ENCODE measurements at regions not wholly inside any gene's neighbourhood (a gene's known extent, or its start where the extent isn't known, plus 50 kb on each side); places are given as distances from the start of the nearest gene placed in this dataset.

DNA sequence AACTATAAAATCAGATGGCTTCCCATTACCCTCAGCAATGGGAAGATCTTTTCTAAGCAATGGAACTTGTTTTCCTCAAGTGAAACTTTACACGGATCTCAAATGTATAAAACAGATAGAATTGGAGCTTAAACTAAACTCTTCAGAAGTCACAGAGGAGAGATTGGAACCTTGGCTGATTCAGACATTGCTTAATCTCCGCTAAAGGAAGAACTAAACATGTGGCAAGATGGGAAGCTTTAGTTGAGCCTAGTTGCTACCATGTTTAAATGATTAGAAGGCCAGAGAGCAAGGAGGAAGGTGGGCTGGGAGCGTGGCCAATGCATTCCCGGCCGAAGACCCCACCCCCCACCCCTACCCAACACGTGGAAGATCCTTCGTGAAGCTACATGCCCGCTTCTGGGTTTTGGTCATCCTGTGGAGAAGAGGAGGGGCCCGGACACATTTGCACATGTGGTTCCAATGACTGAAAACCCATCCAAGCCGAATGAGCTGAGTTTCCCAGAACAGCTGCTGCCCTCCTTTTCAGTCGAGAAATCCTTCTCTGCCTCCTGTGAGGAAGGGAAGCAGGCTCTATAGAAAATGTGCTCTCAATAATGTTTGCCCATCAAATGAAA lies 164.3 kb downstream of the MIS18A start:
- H3K4me3 ChIP-seq (ENCODE audit: low read length) = no peak overlapping the region
- DNase-seq (ENCODE audit: low read depth) = no peak
- TF ChIP-seq, protein P1, sequence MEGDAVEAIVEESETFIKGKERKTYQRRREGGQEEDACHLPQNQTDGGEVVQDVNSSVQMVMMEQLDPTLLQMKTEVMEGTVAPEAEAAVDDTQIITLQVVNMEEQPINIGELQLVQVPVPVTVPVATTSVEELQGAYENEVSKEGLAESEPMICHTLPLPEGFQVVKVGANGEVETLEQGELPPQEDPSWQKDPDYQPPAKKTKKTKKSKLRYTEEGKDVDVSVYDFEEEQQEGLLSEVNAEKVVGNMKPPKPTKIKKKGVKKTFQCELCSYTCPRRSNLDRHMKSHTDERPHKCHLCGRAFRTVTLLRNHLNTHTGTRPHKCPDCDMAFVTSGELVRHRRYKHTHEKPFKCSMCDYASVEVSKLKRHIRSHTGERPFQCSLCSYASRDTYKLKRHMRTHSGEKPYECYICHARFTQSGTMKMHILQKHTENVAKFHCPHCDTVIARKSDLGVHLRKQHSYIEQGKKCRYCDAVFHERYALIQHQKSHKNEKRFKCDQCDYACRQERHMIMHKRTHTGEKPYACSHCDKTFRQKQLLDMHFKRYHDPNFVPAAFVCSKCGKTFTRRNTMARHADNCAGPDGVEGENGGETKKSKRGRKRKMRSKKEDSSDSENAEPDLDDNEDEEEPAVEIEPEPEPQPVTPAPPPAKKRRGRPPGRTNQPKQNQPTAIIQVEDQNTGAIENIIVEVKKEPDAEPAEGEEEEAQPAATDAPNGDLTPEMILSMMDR (IDR thresholded peaks at IDR 0.05; ENCODE audit: insufficient read depth, low read depth, low read length, missing control alignments) = no peak

DNA sequence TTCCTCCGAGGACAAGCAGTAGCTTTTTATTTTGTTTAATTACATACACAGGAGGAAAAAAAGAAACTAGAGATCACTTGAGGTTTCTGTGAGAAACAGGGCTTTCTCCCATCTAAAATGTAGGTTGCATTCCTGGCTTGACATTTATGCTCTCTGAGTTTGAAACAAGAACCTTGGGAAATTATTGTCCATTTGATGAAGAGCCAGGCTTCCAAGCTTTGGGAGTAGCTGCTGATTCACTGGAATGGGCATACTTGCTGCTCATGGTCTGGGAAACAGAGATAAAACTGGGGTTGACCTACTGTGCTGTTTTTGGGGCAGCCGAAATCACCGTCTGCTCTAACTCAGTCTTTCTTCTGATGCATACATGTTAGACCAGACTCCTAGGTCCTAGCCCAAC lies 165.4 kb downstream of the MIS18A start:
- no peak for DNase-seq (ENCODE audit: low read depth)
- TF ChIP-seq, protein P1 (IDR thresholded peaks at IDR 0.05; ENCODE audit: insufficient read depth, low read depth, low read length, missing control alignments) = no peak
- H3K4me3 ChIP-seq (ENCODE audit: low read length) = no peak overlapping the region

DNA sequence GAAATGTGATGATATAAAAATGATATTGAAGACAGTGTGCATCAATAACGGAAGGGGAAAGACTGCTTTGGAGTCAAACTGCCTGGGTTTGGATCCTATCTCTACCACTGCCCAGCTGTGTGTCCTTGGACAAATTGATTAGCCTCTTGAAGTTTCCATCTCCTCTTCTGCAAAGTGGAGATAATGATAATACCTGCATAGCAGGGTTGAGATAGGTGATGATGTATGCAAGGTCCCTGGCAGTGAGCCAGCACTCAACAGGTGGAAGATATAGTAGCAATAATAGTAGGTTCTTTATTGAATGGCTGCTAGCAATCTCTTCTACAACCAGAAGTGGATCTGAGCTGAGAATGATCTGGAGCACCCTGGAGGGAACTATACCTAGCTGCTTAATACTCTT lies 166.7 kb downstream of the MIS18A start:
- no peak for DNase-seq (ENCODE audit: low read depth)
- H3K4me3 ChIP-seq (ENCODE audit: low read length) = no peak overlapping the region
- TF ChIP-seq, protein P1 (IDR thresholded peaks at IDR 0.05; ENCODE audit: insufficient read depth, low read depth, low read length, missing control alignments) = no peak

DNA sequence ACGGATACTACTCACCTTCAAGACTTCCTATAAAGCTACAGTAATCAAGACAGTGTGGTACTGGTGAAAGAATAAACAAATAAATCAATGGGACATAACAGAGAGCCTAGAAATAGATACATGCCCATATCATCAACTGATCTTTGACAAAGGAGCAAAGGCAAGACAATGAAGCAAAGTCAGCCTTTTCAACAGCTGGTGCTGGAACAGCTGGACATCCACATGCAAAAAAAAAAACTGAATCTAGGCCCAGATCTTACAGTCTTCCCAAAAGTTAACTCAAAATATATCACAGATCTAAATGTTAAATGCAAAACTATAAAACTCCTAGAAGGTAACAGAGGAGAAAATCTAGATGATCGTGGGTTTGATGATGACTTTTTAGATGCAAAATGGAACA lies 170.3 kb downstream of the MIS18A start:
- no peak for DNase-seq (ENCODE audit: low read depth)

DNA sequence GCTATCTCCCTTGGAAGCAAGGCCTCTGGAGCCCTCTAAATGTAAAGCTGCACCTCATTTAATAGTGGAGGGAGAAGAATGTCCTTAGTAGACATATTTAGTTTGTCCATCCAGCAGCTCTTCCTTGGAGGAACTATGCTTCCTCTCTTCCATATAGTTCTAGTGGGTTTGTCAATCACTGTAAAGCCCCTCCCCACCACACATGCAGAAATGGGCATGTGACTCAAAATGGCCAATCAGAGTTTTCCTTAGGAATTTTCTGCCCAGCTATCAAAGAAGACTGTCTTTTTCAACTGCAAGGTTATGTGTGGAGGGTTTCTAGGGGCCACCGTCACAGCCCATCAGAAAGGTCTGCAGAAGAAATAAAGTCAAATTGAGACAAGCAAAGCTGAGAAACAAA lies 175.5 kb downstream of the MIS18A start:
- TF ChIP-seq, protein P1 (IDR thresholded peaks at IDR 0.05; ENCODE audit: insufficient read depth, low read depth, low read length, missing control alignments) = no peak
- no peak for DNase-seq (ENCODE audit: low read depth)
- no peak overlapping the region for H3K4me3 ChIP-seq (ENCODE audit: low read length)

More for the DNA sequence above, 170.3 kb downstream of the MIS18A start:
- H3K4me3 ChIP-seq (ENCODE audit: low read length) = no peak overlapping the region
- TF ChIP-seq, protein P1 (IDR thresholded peaks at IDR 0.05; ENCODE audit: insufficient read depth, low read depth, low read length, missing control alignments) = no peak

DNA sequence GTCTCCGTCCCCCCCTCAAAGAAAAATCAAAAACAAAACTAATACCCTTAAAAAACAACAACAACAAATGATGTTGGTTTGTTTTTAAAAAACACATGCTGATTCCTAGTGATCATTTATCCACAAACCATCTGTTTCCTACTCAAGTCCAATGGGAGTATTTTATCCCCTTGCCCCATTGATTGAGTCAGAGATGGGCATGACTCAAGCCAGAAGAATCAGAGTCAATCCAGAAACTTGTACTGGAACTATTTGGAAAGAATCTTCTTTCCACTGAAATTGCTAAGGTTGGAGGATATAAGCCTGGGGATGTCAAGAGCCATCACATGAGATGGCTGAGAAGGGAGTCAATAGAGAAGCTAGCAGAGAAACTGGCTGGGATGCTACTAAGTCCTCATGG lies 176.4 kb downstream of the MIS18A start:
- no peak for DNase-seq (ENCODE audit: low read depth)
- H3K4me3 ChIP-seq (ENCODE audit: low read length) = no peak overlapping the region
- TF ChIP-seq, protein P1 (IDR thresholded peaks at IDR 0.05; ENCODE audit: insufficient read depth, low read depth, low read length, missing control alignments) = no peak

DNA sequence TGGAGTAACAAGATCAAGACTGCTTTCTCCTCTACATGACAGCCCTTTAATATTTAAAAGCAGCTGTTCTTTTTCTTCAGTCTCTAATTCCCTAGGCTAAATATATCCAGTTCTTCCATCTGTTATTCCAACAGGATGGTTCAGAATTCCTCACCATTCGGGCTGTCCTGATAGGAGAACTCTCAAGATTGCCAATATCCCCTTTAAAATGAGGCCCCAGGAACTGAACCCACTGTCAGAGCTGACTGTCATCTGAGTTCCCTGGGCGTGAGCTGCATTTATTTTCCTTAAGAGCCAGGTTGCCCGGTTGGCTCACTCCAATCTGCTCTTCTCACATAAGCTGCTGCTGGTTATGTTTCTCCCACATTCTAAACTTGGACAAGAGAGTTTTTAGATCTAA lies 177.6 kb downstream of the MIS18A start:
- DNase-seq (ENCODE audit: low read depth) = no peak
- TF ChIP-seq, protein P1 (IDR thresholded peaks at IDR 0.05; ENCODE audit: insufficient read depth, low read depth, low read length, missing control alignments) = no peak
- no peak overlapping the region for H3K4me3 ChIP-seq (ENCODE audit: low read length)

Measured in epithelial cell of esophagus (primary cell).